GM23338 (cell line): ENCODE measurements at regions not wholly inside any gene's neighbourhood (a gene's known extent, or its start where the extent isn't known, plus 50 kb on each side); places are given as distances from the start of the nearest gene placed in this dataset.

ENCODE experiments used
- ATAC-seq: fragments of 200-7000 bp; cut with Tn5 transposase; 3 replicates; pipeline ENCODE4 v1.9.1; 2020
- DNase-seq: peaks from one replicate; pipeline ENCODE4 v3.0.0-alpha.2; 2015; ENCODE audit warnings: low spot score
- H2AFZ ChIP-seq: fragments of 200-600 bp; sonication (generic); 2 replicates; pipeline ENCODE4 v1.8.0; 2016; ENCODE audit warnings: antibody characterized with exemption, mild to moderate bottlenecking, moderate library complexity
- H3F3A ChIP-seq: fragments of 200-600 bp; sonication (generic); replicated peaks from 2 replicates; pipeline ENCODE4 v1.8.0; 2017; ENCODE audit warnings: antibody characterized with exemption, mixed run types, low read depth
- H3K27ac ChIP-seq: fragments of 200-600 bp; sonication (generic); 2 replicates; pipeline ENCODE4 v1.6.1; 2016; ENCODE audit warnings: low read depth
- H3K27me3 ChIP-seq: fragments of 200-600 bp; sonication (generic); 2 replicates; pipeline ENCODE4 v1.8.0; 2016; ENCODE audit warnings: mild to moderate bottlenecking, mixed run types, moderate library complexity; ENCODE audit not compliant: insufficient read depth
- H3K36me3 ChIP-seq: fragments of 200-600 bp; sonication (generic); 2 replicates; pipeline ENCODE4 v1.8.0; 2016; ENCODE audit warnings: mild to moderate bottlenecking; ENCODE audit not compliant: insufficient read depth
- H3K4me1 ChIP-seq: fragments of 200-600 bp; sonication (generic); 2 replicates; pipeline ENCODE4 v1.8.0; 2016; ENCODE audit warnings: mild to moderate bottlenecking, moderate library complexity; ENCODE audit not compliant: insufficient read depth
- H3K4me2 ChIP-seq: fragments of 200-600 bp; sonication (generic); 2 replicates; pipeline ENCODE4 v1.7.1; 2017; ENCODE audit warnings: mixed run types
- H3K4me3 ChIP-seq: fragments of 200-600 bp; sonication (generic); 2 replicates; pipeline ENCODE4 v1.6.1; 2016; ENCODE audit warnings: mixed run types
- H3K79me2 ChIP-seq: fragments of 200-600 bp; sonication (generic); replicated peaks from 2 replicates; pipeline ENCODE4 v1.8.0; 2017; ENCODE audit warnings: mild to moderate bottlenecking; ENCODE audit not compliant: insufficient read depth
- H3K9me2 ChIP-seq: fragments of 200-600 bp; sonication (generic); 2 replicates; pipeline ENCODE4 v1.8.0; 2017; ENCODE audit not compliant: insufficient read depth
- H4K20me1 ChIP-seq: fragments of 200-600 bp; sonication (generic); replicated peaks from 2 replicates; pipeline ENCODE4 v1.8.0; 2017; ENCODE audit warnings: mild to moderate bottlenecking; ENCODE audit not compliant: insufficient read depth
- H3K27ac Mint-ChIP-seq: 2 replicates; pipeline ENCODE4 v1.8.0; 2020; ENCODE audit warnings: inconsistent platforms, mild to moderate bottlenecking, moderate library complexity, mixed read lengths
- H3K27me3 Mint-ChIP-seq: 3 replicates; pipeline ENCODE4 v1.8.0; 2022; ENCODE audit warnings: low read depth, mild to moderate bottlenecking, moderate library complexity, mixed read lengths, inconsistent platforms; ENCODE audit not compliant: insufficient read depth, poor library complexity
- H3K36me3 Mint-ChIP-seq: 3 replicates; pipeline ENCODE4 v1.8.0; 2021; ENCODE audit warnings: low read depth, mild to moderate bottlenecking, inconsistent platforms, moderate library complexity, mixed read lengths
- H3K4me1 Mint-ChIP-seq: 3 replicates; pipeline ENCODE4 v1.8.0; 2020; ENCODE audit warnings: mild to moderate bottlenecking, inconsistent platforms, mixed read lengths
- H3K4me3 Mint-ChIP-seq: 3 replicates; pipeline ENCODE4 v1.8.0; 2021; ENCODE audit warnings: moderate library complexity, mild to moderate bottlenecking, inconsistent platforms, mixed read lengths
- H3K9me3 Mint-ChIP-seq: 3 replicates; pipeline ENCODE4 v1.8.0; 2020; ENCODE audit warnings: moderate library complexity, mild to moderate bottlenecking, inconsistent platforms, mixed read lengths
- CTCF ChIP-seq, 2 experiments: fragments of 200-600 bp in 1 of 2; sonication (generic) in 1 of 2; conservative IDR thresholded peaks; 2 replicates each; pipeline versions ENCODE4 v1.5.1 to v1.6.1; 2016 to 2017; ENCODE audit warnings: antibody characterized with exemption in 2 of 2, low read depth in 2 of 2, mild to moderate bottlenecking in 2 of 2, moderate library complexity in 1 of 2
- JUNB ChIP-seq: IDR thresholded peaks from one replicate; pipeline ENCODE4 v1.6.1; 2016; ENCODE audit warnings: antibody characterized with exemption; ENCODE audit not compliant: unreplicated experiment
- NANOG ChIP-seq: IDR thresholded peaks from 2 replicates; pipeline ENCODE4 v1.6.1; 2016; ENCODE audit warnings: antibody characterized with exemption, borderline replicate concordance
- POLR2AphosphoS5 ChIP-seq: IDR thresholded peaks from 2 replicates; pipeline ENCODE4 v1.6.1; 2016; ENCODE audit warnings: antibody characterized with exemption, low read depth
- ZNF331 ChIP-seq: fragments of 250-450 bp; sonication (Bioruptor Pico); IDR thresholded peaks from 2 replicates; pipeline ENCODE4 v1.5.0; 2020; ENCODE audit warnings: low read depth, mild to moderate bottlenecking, moderate library complexity
- TF ChIP-seq, protein P1 (sequence below): fragments of 250-450 bp; sonication (Bioruptor Pico); IDR thresholded peaks from 2 replicates; pipeline ENCODE4 v1.5.0; 2020; ENCODE audit warnings: mild to moderate bottlenecking, moderate library complexity
- TF ChIP-seq, protein P2 (sequence below): IDR thresholded peaks from 2 replicates; pipeline ENCODE4 v1.6.1; 2016; ENCODE audit warnings: antibody characterized with exemption

GRCh38 chr18:43396266-43396665 is 119.0 kb upstream of the SYT4 start:
- H3K4me1 Mint-ChIP-seq = peaks cover 5% of the 10 kb centered on the region
- no peaks in the 10 kb centered on the region for H3K27me3 Mint-ChIP-seq
- DNase-seq = peak; percentile 52
- Histone ChIP-seq H3K9me2 (peaks cover 6% of the 10 kb centered on the region; the same call in 1 of the 2 replicates), H3K4me2 (no peak overlapping the region), H3F3A (no peaks in the 10 kb centered on the region), H3K4me1 (no peaks in the 10 kb centered on the region), H3K27me3 (no peaks in the 10 kb centered on the region), H3K79me2 (no peaks in the 10 kb centered on the region), H3K27ac (no peak overlapping the region), H4K20me1 (no peaks in the 10 kb centered on the region), H2AFZ (no peak overlapping the region), H3K36me3 (no peaks in the 10 kb centered on the region), H3K4me3 (no peak overlapping the region)
- H3K36me3 Mint-ChIP-seq = no peaks in the 10 kb centered on the region; the same call in 2 of the 3 replicates
- no peak overlapping the region for H3K4me3 Mint-ChIP-seq
- H3K9me3 Mint-ChIP-seq = no peaks in the 10 kb centered on the region
- H3K27ac Mint-ChIP-seq = no peak overlapping the region
- peak; percentile 33; the same call in 1 of the 3 replicates for ATAC-seq
- peak; percentile 59 to 79 for TF ChIP-seq CTCF (conservative IDR thresholded peaks at IDR 0.05; ENCODE audit: low read depth in 2 of 2)
- TF ChIP-seq JUNB = no peak
- TF ChIP-seq, protein P1, sequence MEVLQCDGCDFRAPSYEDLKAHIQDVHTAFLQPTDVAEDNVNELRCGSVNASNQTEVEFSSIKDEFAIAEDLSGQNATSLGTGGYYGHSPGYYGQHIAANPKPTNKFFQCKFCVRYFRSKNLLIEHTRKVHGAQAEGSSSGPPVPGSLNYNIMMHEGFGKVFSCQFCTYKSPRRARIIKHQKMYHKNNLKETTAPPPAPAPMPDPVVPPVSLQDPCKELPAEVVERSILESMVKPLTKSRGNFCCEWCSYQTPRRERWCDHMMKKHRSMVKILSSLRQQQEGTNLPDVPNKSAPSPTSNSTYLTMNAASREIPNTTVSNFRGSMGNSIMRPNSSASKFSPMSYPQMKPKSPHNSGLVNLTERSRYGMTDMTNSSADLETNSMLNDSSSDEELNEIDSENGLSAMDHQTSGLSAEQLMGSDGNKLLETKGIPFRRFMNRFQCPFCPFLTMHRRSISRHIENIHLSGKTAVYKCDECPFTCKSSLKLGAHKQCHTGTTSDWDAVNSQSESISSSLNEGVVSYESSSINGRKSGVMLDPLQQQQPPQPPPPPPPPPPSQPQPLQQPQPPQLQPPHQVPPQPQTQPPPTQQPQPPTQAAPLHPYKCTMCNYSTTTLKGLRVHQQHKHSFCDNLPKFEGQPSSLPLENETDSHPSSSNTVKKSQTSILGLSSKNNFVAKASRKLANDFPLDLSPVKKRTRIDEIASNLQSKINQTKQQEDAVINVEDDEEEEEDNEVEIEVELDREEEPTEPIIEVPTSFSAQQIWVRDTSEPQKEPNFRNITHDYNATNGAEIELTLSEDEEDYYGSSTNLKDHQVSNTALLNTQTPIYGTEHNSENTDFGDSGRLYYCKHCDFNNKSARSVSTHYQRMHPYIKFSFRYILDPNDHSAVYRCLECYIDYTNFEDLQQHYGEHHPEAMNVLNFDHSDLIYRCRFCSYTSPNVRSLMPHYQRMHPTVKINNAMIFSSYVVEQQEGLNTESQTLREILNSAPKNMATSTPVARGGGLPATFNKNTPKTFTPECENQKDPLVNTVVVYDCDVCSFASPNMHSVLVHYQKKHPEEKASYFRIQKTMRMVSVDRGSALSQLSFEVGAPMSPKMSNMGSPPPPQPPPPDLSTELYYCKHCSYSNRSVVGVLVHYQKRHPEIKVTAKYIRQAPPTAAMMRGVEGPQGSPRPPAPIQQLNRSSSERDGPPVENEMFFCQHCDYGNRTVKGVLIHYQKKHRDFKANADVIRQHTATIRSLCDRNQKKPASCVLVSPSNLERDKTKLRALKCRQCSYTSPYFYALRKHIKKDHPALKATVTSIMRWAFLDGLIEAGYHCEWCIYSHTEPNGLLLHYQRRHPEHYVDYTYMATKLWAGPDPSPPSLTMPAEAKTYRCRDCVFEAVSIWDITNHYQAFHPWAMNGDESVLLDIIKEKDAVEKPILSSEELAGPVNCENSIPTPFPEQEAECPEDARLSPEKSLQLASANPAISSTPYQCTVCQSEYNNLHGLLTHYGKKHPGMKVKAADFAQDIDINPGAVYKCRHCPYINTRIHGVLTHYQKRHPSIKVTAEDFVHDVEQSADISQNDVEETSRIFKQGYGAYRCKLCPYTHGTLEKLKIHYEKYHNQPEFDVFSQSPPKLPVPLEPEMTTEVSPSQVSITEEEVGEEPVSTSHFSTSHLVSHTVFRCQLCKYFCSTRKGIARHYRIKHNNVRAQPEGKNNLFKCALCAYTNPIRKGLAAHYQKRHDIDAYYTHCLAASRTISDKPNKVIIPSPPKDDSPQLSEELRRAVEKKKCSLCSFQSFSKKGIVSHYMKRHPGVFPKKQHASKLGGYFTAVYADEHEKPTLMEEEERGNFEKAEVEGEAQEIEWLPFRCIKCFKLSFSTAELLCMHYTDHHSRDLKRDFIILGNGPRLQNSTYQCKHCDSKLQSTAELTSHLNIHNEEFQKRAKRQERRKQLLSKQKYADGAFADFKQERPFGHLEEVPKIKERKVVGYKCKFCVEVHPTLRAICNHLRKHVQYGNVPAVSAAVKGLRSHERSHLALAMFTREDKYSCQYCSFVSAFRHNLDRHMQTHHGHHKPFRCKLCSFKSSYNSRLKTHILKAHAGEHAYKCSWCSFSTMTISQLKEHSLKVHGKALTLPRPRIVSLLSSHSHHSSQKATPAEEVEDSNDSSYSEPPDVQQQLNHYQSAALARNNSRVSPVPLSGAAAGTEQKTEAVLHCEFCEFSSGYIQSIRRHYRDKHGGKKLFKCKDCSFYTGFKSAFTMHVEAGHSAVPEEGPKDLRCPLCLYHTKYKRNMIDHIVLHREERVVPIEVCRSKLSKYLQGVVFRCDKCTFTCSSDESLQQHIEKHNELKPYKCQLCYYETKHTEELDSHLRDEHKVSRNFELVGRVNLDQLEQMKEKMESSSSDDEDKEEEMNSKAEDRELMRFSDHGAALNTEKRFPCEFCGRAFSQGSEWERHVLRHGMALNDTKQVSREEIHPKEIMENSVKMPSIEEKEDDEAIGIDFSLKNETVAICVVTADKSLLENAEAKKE = no peak

- no peak for ATAC-seq
- TF ChIP-seq POLR2AphosphoS5 = no peak
- TF ChIP-seq, protein P2, sequence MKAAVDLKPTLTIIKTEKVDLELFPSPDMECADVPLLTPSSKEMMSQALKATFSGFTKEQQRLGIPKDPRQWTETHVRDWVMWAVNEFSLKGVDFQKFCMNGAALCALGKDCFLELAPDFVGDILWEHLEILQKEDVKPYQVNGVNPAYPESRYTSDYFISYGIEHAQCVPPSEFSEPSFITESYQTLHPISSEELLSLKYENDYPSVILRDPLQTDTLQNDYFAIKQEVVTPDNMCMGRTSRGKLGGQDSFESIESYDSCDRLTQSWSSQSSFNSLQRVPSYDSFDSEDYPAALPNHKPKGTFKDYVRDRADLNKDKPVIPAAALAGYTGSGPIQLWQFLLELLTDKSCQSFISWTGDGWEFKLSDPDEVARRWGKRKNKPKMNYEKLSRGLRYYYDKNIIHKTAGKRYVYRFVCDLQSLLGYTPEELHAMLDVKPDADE = no peak
- TF ChIP-seq ZNF331 (CRISPR knock-in tag) = no peak
- no peak for TF ChIP-seq NANOG
These were observed 121.3 kb upstream of the SYT4 start for GRCh38 chr18:43398601-43399000.

More at GRCh38 chr18:43398601-43399000, 121.3 kb upstream of the SYT4 start:
- Histone ChIP-seq H3K27me3 (no peaks in the 10 kb centered on the region), H2AFZ (no peak overlapping the region), H3K4me3 (no peak overlapping the region), H3K9me2 (peaks cover 13% of the 10 kb centered on the region), H4K20me1 (no peaks in the 10 kb centered on the region), H3K4me2 (no peak overlapping the region), H3K27ac (no peak overlapping the region), H3K36me3 (no peaks in the 10 kb centered on the region), H3K79me2 (no peaks in the 10 kb centered on the region), H3F3A (no peaks in the 10 kb centered on the region), H3K4me1 (no peaks in the 10 kb centered on the region)
- H3K4me3 Mint-ChIP-seq = no peak overlapping the region
- no peaks in the 10 kb centered on the region for H3K27me3 Mint-ChIP-seq
- H3K9me3 Mint-ChIP-seq = peaks cover 7% of the 10 kb centered on the region; the same call in 1 of the 3 replicates
- peaks cover 3% of the 10 kb centered on the region; the same call in 1 of the 3 replicates for H3K36me3 Mint-ChIP-seq
- no peak overlapping the region for H3K27ac Mint-ChIP-seq
- DNase-seq = no peak
- peaks cover 5% of the 10 kb centered on the region for H3K4me1 Mint-ChIP-seq
